Hepatocyte (in vitro differentiated cells): ENCODE measurements at regions not wholly inside any gene's neighbourhood (a gene's known extent, or its start where the extent isn't known, plus 50 kb on each side); places are given as distances from the start of the nearest gene placed in this dataset.

Experiments used
- CTCF ChIP-seq: fragments of 200-600 bp; sonication (generic); IDR thresholded peaks from 2 replicates; pipeline ENCODE4 v1.5.1; 2016; ENCODE audit warnings: antibody characterized with exemption, mild to moderate bottlenecking; ENCODE audit not compliant: poor library complexity
- EZH2 ChIP-seq: fragments of 200-600 bp; sonication (generic); IDR thresholded peaks from 2 replicates; pipeline ENCODE4 v1.6.1; 2016; ENCODE audit warnings: antibody characterized with exemption, mild to moderate bottlenecking, borderline replicate concordance

DNA sequence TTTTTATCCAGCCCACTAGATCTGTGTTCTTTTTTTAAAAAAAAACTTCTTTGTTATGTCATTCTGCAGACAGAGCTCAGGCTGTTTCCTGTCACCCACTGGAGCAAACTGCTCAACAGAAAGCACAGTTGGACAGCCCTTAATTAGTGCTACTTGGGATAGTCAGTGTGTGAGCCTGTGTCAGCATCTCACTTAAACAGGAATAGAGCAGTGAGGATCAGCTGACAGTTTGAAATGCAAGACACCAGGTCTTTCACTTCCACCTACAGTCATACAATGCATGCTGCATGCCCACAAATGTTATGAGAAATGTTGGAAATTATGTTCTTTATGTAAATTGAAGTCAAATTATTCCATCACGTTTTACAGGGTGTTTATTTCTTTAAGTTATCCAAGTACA, 174.9 kb downstream of the NR4A2 start:
- TF ChIP-seq CTCF (no peak), EZH2 (no peak)
